Activated naive CD4-positive, alpha-beta T cell treated with anti-CD3 and anti-CD28 coated beads, Interleukin-2, amount 50 U/mL, for 24 hours (primary cell): ENCODE measurements at regions not wholly inside any gene's neighbourhood (a gene's known extent, or its start where the extent isn't known, plus 50 kb on each side); places are given as distances from the start of the nearest gene placed in this dataset.

ENCODE experiments used
- H3K27ac Mint-ChIP-seq: one replicate; pipeline ENCODE4 v1.8.0; 2021; ENCODE audit warnings: mild to moderate bottlenecking, mixed read lengths
- H3K27me3 Mint-ChIP-seq: one replicate; pipeline ENCODE4 v1.8.0; 2021; ENCODE audit warnings: mixed read lengths
- H3K36me3 Mint-ChIP-seq: one replicate; pipeline ENCODE4 v1.8.0; 2021; ENCODE audit warnings: mixed read lengths
- H3K4me1 Mint-ChIP-seq: one replicate; pipeline ENCODE4 v1.8.0; 2021; ENCODE audit warnings: mixed read lengths
- H3K4me3 Mint-ChIP-seq: one replicate; pipeline ENCODE4 v1.8.0; 2021; ENCODE audit warnings: mild to moderate bottlenecking, mixed read lengths
- H3K9me3 Mint-ChIP-seq: one replicate; pipeline ENCODE4 v1.8.0; 2021; ENCODE audit warnings: mixed read lengths

DNA sequence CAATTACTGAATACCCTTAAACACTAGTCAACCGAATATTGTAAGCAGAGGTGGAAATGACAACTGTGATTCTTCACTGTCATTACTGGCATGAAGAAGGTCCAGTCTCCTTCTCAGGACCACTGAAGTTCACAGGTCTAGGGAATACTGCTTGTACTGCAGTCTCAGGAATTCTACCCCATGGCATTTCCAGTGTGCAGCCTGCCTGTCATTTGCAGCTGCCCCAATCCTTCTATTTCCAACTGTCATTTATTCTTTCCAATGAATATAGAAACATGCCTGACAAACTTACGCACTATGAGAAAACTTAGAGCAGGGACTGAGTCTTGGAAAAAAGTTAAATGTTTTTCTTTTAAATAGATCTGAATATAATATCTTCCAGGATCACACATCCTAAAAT, 308.0 kb upstream of the THBS1 start:
- Mint-ChIP-seq H3K27ac (no peak overlapping the region), H3K36me3 (no peaks in the 10 kb centered on the region), H3K4me1 (no peaks in the 10 kb centered on the region), H3K27me3 (no peaks in the 10 kb centered on the region), H3K4me3 (no peak overlapping the region), H3K9me3 (no peaks in the 10 kb centered on the region)

DNA sequence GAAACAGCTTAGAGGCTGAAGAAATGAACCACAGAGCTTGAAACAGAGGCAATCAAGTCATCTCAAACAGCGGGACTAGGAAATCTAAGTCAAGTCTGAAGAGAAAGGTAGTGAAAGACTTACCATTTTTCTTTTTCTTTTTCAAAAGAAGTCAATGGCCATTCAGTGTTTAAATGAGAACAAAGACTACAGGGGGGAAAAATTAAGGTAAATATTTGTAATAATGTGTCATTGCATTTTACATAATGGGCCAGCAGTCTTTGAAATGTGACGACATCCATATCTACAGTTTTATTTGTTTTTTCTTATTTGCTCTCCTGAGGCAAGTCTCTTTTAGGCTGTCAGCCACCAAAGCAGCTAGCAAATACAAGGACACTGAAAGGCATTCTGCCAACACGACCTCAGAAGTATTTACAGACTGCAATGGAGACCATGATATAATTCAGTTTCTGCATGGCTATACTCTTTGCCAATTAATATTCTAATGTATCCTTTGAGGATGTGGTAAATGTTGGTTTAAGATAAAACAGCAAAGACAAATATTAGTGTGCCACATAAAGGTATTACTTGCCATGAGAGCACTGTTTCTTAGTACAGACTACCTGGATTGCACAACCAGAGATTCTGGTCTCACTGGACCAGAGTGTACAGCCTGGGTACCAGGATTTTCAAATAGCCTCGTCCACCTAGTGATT, 307.0 kb upstream of the THBS1 start:
- Mint-ChIP-seq H3K27me3 (no peaks in the 10 kb centered on the region), H3K27ac (no peak overlapping the region), H3K4me3 (no peak overlapping the region), H3K36me3 (no peaks in the 10 kb centered on the region), H3K9me3 (no peaks in the 10 kb centered on the region), H3K4me1 (no peaks in the 10 kb centered on the region)

DNA sequence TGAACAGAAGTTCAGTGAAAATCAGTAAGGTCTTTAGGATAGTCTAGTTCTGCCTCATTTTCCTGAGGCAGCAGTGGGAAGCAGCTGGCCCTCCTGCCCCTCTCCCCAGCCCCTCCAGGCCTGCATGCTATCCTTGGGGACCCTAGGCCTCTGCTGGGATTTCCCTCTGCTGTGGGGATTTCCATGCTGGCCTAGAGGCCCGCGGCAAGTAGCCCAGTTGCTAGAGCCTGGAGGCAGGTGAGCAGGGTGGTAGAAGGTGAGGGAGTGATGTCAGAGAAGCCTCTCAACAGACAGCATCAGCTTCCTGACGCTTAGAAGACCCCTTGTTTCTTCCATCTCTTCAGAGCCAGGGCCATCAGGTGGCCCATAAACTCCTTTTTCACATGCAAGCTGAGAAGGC, 305.8 kb upstream of the THBS1 start:
- no peaks in the 10 kb centered on the region for H3K9me3 Mint-ChIP-seq
- no peak overlapping the region for H3K4me3 Mint-ChIP-seq
- no peaks in the 10 kb centered on the region for H3K4me1 Mint-ChIP-seq
- H3K36me3 Mint-ChIP-seq, result no peaks in the 10 kb centered on the region
- no peak overlapping the region for H3K27ac Mint-ChIP-seq
- H3K27me3 Mint-ChIP-seq, result no peaks in the 10 kb centered on the region

DNA sequence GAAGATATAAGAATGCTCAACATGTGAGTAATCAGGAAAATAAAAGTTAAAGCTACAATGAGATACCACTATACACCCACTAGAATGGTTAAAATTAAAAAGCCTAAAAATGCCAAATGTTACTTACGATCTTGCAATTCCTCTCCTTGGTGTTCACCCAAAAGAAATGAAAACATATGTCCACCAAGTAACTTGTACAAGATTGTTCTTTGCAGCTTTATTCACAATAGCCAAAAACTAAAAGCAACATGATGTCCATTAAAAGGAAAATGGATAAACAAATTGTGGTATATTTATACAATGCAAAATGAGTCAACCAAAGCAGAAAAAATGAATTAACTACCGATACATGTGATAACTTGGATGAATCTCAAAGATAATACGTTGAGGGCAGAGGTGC, 301.6 kb upstream of the THBS1 start:
- H3K27me3 Mint-ChIP-seq, result peaks cover 2% of the 10 kb centered on the region
- no peak overlapping the region for H3K4me3 Mint-ChIP-seq
- no peaks in the 10 kb centered on the region for H3K4me1 Mint-ChIP-seq
- H3K9me3 Mint-ChIP-seq, result no peaks in the 10 kb centered on the region
- H3K36me3 Mint-ChIP-seq, result no peaks in the 10 kb centered on the region
- no peak overlapping the region for H3K27ac Mint-ChIP-seq

DNA sequence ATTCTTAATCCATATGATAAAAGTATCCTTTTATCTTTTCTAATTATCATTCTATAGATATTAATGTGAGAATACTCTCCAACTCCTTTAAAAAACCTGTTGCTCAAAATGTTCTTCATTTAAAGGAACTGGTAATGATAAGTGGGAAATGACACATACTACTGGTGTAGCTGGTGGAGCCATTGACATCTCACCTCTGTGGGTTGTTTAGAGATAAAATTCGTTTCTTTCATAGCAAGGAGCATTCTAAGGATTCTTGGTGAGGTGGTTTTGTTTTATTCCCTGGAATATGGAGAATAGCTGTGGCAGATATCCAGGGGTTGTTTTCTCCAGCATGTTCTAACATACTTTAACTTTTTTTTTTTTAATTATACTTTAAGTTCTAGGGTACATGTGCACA, 299.8 kb upstream of the THBS1 start:
- Mint-ChIP-seq H3K27ac (no peak overlapping the region), H3K36me3 (no peaks in the 10 kb centered on the region), H3K4me3 (no peak overlapping the region), H3K9me3 (no peaks in the 10 kb centered on the region), H3K4me1 (no peaks in the 10 kb centered on the region), H3K27me3 (peaks cover 3% of the 10 kb centered on the region)

DNA sequence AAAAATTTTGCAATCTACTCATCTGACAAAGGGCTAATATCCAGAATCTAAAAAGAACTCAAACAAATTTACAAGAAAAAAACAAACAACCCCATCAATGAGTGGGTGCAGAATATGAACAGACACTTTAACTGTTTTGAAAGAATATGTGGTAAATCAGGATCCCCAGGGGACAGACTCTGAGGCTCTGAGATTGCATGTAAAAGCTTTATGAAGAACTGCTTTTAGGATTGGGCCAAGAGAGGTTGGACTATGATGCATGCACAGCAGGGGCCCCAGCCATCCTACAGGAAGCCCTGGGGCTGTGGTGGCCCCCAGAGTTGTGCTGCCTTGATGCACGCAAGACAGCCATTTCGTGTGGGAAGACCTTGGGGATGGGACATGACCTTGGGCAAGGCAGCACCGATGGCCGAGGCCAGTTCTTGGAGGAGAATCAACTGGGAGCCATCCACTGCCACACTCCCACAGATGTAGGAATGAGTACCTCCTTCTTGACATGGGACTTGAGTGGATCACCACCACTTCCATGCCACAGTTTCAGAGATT, 298.1 kb upstream of the THBS1 start:
- H3K9me3 Mint-ChIP-seq, result no peaks in the 10 kb centered on the region
- H3K36me3 Mint-ChIP-seq, result no peaks in the 10 kb centered on the region
- peaks cover 7% of the 10 kb centered on the region for H3K27me3 Mint-ChIP-seq
- no peak overlapping the region for H3K4me3 Mint-ChIP-seq
- H3K27ac Mint-ChIP-seq, result no peak overlapping the region
- no peaks in the 10 kb centered on the region for H3K4me1 Mint-ChIP-seq

DNA sequence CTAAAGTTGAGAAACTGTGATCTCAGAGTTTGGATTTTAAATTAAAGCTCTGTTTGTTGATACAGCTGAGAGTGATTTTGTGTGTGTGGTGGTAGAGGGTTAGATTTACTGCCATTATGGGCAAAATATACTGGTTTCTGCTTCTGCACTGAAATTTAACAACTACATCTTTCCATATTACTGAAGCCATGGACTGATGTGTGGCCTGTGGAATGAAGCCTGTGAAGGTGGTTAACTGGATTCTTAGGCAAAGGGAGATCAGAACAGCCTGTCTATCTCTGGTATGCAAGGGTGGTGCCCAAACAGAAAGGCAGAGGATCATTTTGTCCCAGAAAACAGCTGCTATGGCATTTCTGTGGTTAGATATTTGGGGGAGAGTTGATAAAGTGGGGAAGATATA, 297.3 kb upstream of the THBS1 start:
- no peak overlapping the region for H3K27ac Mint-ChIP-seq
- H3K27me3 Mint-ChIP-seq, result peaks cover 9% of the 10 kb centered on the region
- no peaks in the 10 kb centered on the region for H3K9me3 Mint-ChIP-seq
- no peaks in the 10 kb centered on the region for H3K4me1 Mint-ChIP-seq
- H3K4me3 Mint-ChIP-seq, result no peak overlapping the region
- H3K36me3 Mint-ChIP-seq, result no peaks in the 10 kb centered on the region

DNA sequence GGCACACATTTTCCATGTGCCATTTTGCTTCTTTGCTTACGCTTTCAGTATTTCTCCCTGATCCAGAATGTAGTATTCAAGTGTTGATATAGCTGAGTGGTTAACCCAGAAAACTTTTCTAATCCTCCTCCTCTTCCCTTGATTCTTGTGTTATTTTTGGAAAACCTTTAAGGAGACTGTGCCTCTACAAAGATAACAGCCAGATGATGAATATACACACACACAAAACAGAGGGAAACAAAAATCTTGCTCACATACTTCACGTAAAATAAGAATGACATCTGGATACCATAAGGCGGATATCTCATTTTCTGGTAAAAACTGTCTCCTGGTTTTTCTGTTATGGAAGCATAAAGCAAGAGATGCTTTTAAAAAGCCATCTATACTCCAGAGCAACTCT, 295.8 kb upstream of the THBS1 start:
- Mint-ChIP-seq H3K36me3 (no peaks in the 10 kb centered on the region), H3K27ac (no peak overlapping the region), H3K4me1 (no peaks in the 10 kb centered on the region), H3K9me3 (no peaks in the 10 kb centered on the region), H3K4me3 (no peak overlapping the region), H3K27me3 (peaks cover 9% of the 10 kb centered on the region)

DNA sequence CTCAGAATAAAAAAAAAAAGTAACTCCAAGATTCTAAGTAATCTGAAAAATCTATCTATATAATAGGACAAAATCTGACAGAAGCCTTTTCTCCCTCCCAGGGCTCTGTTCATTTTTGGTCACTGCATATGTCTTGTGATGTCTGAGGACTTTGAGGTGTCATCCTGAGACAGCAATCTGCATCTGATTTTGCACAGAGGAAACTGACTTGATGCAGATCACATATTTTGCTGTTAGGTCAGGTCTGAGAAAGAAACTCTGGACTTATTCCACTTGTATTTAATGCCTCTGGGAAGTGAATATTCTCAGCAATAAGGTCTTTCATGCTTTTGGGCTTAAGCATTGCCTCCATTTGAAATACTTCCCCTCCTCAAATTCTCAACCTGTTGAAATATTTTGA, 295.2 kb upstream of the THBS1 start:
- no peaks in the 10 kb centered on the region for H3K4me1 Mint-ChIP-seq
- no peaks in the 10 kb centered on the region for H3K9me3 Mint-ChIP-seq
- no peaks in the 10 kb centered on the region for H3K36me3 Mint-ChIP-seq
- H3K4me3 Mint-ChIP-seq, result no peak overlapping the region
- no peak overlapping the region for H3K27ac Mint-ChIP-seq
- peaks cover 9% of the 10 kb centered on the region for H3K27me3 Mint-ChIP-seq

DNA sequence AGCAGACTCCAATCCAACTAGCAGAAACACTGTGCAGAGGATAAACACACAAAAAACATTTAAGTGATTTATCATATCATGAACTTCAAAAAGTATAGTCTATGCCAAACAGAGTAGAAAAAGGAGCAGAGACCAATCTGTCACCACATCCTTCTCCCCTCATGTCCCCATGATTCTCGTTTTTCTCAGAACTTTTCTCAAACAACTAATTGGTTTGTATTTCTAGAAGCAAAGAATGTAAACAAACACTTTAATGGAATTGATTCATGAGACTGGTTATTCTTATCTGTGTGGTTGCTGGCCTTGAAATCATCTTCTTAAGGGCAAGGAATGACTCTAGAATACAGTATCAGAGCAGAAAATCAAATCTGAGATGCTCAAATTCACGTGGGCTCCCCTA, 294.2 kb upstream of the THBS1 start:
- H3K4me1 Mint-ChIP-seq, result no peaks in the 10 kb centered on the region
- H3K27ac Mint-ChIP-seq, result no peak overlapping the region
- H3K36me3 Mint-ChIP-seq, result no peaks in the 10 kb centered on the region
- H3K4me3 Mint-ChIP-seq, result no peak overlapping the region
- peaks cover 10% of the 10 kb centered on the region for H3K27me3 Mint-ChIP-seq
- H3K9me3 Mint-ChIP-seq, result no peaks in the 10 kb centered on the region

DNA sequence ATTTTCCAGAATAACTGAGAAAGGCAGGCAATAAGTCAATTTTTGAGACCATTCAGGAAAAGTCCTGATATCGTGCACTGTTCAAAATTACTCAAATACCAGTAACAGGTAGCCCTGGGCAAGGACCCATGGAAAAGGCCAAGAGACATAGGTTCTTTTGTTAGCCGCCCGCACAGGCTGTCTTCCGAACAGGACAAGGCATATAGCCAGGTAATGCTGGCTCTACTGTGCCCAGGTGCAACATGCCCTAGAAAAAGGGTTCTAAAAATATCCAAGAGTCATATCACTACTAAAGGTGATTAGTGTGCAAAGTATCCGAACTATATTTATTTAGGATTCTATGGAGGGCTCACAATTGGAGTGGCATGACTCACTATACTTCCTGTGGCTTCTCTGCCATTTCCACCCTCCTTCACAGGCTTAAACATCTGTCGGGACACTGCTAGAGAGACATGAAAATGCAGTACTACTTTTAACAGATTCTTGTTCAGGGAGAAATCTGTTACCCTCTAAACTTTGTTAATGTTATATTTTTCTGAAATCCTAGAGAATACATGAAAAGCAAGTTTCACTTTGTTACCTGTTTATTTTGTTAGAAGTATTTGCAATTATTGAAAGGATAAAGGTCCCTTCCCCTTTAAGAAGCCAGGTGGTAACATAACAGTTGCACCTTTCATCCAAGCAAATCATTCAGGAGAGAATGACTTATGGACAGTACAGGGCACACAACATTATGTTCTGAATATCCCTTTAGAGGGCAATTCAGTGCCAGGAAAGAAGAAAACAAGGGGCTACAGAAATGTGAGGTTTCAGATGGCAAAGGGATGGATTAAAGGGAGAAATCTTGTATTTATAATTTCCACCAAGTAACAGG, 293.3 kb upstream of the THBS1 start:
- Mint-ChIP-seq H3K36me3 (no peaks in the 10 kb centered on the region), H3K4me3 (no peak overlapping the region), H3K4me1 (no peaks in the 10 kb centered on the region), H3K9me3 (peaks cover 2% of the 10 kb centered on the region), H3K27me3 (peaks cover 11% of the 10 kb centered on the region), H3K27ac (no peak overlapping the region)

DNA sequence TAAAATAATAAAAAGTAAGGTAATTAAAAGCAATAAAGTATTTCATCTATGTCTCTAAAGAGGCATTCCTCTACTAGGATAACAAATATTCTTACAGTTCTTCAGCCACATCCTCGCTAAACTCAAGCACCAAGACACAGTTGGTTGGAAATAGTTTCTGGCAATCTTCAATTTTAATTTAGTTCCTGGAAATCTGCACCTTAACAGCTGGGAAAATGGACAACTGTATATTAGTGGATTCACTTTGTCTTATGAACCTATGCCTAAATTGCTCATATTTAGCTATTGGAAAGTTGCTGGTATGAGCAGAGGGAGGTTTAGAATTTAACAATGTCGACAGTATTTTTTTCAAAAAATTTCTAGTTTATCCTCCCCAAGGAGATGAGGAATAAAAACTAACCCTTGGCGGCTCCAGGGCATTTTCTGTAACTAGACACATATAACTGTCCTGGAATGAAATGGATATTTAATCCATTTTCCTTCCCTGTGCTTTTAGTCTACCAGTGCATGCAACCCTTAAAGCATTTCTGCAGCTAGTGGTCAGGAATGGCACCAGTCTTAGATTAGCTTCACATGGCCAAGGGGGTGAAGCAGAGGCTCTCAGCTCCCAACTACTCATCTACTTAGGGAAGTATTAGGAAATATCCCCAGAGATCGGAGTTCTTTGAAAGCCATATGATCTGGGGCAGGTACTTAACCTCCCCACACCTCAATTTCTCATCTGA, 290.0 kb upstream of the THBS1 start:
- no peaks in the 10 kb centered on the region for H3K4me1 Mint-ChIP-seq
- peaks cover 14% of the 10 kb centered on the region for H3K27me3 Mint-ChIP-seq
- no peak overlapping the region for H3K27ac Mint-ChIP-seq
- peaks cover 9% of the 10 kb centered on the region for H3K9me3 Mint-ChIP-seq
- H3K4me3 Mint-ChIP-seq, result no peak overlapping the region
- H3K36me3 Mint-ChIP-seq, result no peaks in the 10 kb centered on the region

DNA sequence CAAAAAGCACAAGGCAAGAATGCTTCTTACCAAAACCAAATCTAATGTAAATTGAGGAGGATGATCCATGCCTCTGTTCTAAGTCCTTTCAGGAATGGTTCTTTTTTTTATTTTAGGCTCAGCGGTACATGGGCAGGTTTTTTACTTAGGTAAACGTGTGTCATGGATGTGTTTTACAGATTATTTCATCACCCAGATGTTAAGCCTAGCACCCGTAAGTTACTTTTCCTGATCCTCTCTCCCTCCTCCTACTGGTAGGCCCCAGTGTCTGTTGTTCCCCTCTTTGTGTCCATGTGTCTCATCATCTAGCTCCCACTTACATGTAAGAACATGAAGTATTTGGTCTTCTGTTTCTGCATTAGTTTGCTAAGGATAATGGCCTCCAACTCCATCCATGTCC, 289.2 kb upstream of the THBS1 start:
- H3K4me3 Mint-ChIP-seq, result no peak overlapping the region
- no peak overlapping the region for H3K27ac Mint-ChIP-seq
- peaks cover 15% of the 10 kb centered on the region for H3K27me3 Mint-ChIP-seq
- H3K36me3 Mint-ChIP-seq, result no peaks in the 10 kb centered on the region
- no peaks in the 10 kb centered on the region for H3K4me1 Mint-ChIP-seq
- H3K9me3 Mint-ChIP-seq, result peaks cover 9% of the 10 kb centered on the region

DNA sequence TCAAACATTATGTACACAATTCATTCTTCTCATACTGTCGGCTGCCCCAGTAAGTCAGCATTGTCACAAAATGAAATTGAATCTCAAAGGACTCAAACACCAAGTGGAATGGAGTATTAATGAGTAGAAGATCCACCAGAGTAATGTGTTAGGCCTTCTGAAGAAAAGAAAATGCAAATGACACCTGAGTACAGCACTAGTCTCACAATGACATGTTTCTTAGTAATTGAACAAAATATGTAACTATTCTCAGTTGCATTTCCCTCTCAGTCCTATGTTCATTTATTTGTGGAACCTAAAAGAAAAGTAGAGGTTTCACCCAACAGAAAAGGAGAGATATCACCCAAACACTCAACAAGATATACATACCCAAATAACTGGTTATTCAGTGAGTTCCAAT, 283.9 kb upstream of the THBS1 start:
- peaks cover 14% of the 10 kb centered on the region for H3K27me3 Mint-ChIP-seq

DNA sequence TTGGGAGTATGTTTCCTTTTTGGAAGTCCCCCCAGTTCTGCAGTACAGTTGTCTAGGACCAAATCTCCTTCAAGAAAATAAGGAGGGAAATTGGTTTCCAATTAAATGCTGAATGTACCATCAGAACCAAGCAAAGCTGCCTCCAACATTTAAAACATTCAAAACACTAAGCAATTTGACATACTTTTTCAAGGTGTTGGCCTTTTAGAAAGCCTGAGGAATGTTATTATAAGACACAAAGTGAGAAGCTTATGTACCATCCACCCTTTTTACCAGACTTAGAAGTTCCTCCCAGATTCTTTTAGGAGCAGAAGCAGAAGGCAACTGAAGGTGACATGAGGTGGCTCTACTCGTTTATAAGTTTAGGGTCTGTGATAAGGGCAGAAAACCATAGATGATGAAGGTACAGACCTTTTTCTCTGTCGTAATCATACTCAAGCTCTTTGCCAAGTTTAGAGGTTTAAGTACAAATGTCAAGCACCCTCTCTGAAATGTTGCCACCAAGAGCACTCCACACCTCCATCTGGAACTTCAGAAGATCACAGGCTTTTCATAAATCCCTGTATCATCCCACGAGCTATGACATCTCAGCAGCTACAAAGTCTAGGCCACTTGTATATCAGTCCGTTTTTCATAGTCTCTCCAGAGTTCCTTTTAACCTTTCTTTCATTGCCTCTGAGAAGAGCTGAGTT, 282.5 kb upstream of the THBS1 start:
- Mint-ChIP-seq H3K4me3 (no peak overlapping the region), H3K9me3 (no peaks in the 10 kb centered on the region), H3K36me3 (no peaks in the 10 kb centered on the region), H3K4me1 (no peaks in the 10 kb centered on the region), H3K27me3 (peaks cover 10% of the 10 kb centered on the region), H3K27ac (no peak overlapping the region)

More for the DNA sequence above, 283.9 kb upstream of the THBS1 start:
- no peaks in the 10 kb centered on the region for H3K36me3 Mint-ChIP-seq
- H3K27ac Mint-ChIP-seq, result no peak overlapping the region
- no peaks in the 10 kb centered on the region for H3K4me1 Mint-ChIP-seq
- no peak overlapping the region for H3K4me3 Mint-ChIP-seq
- H3K9me3 Mint-ChIP-seq, result peaks cover 9% of the 10 kb centered on the region
